Immature natural killer cell (primary cell): ENCODE measurements at regions not wholly inside any gene's neighbourhood (a gene's known extent, or its start where the extent isn't known, plus 50 kb on each side); places are given as distances from the start of the nearest gene placed in this dataset.

Experiments
- DNase-seq, 3 donors: peaks; one replicate each; pipeline ENCODE4 v3.0.0; 2022; ENCODE audit warnings: mixed read lengths in 1 of 3
- H3K27ac Mint-ChIP-seq, 6 donors: one replicate each; pipeline ENCODE4 v1.8.0; 2020; ENCODE audit warnings: mixed read lengths in 6 of 6, mild to moderate bottlenecking in 5 of 6, inconsistent platforms in 4 of 6, moderate library complexity in 3 of 6
- H3K27me3 Mint-ChIP-seq, 3 donors: one replicate each; pipeline ENCODE4 v1.8.0; 2020 to 2021; ENCODE audit warnings: low read depth in 3 of 3, mild to moderate bottlenecking in 3 of 3, mixed read lengths in 3 of 3, moderate library complexity in 3 of 3, inconsistent platforms in 1 of 3
- H3K36me3 Mint-ChIP-seq, 3 donors: one replicate each; pipeline ENCODE4 v1.8.0; 2020; ENCODE audit warnings: mixed read lengths in 3 of 3, inconsistent platforms in 2 of 3, mild to moderate bottlenecking in 2 of 3
- H3K4me1 Mint-ChIP-seq, 2 donors: one replicate each; pipeline ENCODE4 v1.8.0; 2020; ENCODE audit warnings: inconsistent platforms in 2 of 2, mild to moderate bottlenecking in 2 of 2, mixed read lengths in 2 of 2, moderate library complexity in 1 of 2
- H3K4me3 Mint-ChIP-seq, 5 donors: one replicate each; pipeline ENCODE4 v1.8.0; 2020; ENCODE audit warnings: mild to moderate bottlenecking in 5 of 5, mixed read lengths in 5 of 5, inconsistent platforms in 3 of 5, moderate library complexity in 3 of 5
- H3K9me3 Mint-ChIP-seq, 6 donors: one replicate each; pipeline ENCODE4 v1.8.0; 2020; ENCODE audit warnings: mild to moderate bottlenecking in 6 of 6, mixed read lengths in 6 of 6, inconsistent platforms in 4 of 6, moderate library complexity in 3 of 6

GRCh38 chr5:4255441-4255840 lies 659.8 kb downstream of the IRX1 start:
- no peak for DNase-seq
- Mint-ChIP-seq H3K4me1 (no peaks in the 10 kb centered on the region), H3K27ac (no peak overlapping the region), H3K36me3 (no peaks in the 10 kb centered on the region), H3K27me3 (peaks cover 0 to 1% (median 0%) of the 10 kb centered on the region in 3 donors), H3K9me3 (peaks cover 0 to 21% (median 0%) of the 10 kb centered on the region in 6 donors), H3K4me3 (no peak overlapping the region)

- Mint-ChIP-seq H3K36me3 (no peaks in the 10 kb centered on the region), H3K4me3 (no peak overlapping the region), H3K27me3 (peaks cover 0 to 3% (median 0%) of the 10 kb centered on the region in 3 donors), H3K4me1 (no peaks in the 10 kb centered on the region), H3K27ac (no peak overlapping the region), H3K9me3 (peaks cover 0 to 13% (median 0%) of the 10 kb centered on the region in 6 donors)
- DNase-seq: no peak
Observed at GRCh38 chr5:4258170-4258569, 662.5 kb downstream of the IRX1 start.

- no peak for DNase-seq
- peaks cover 0 to 3% (median 2%) of the 10 kb centered on the region in 3 donors for H3K27me3 Mint-ChIP-seq
- H3K27ac Mint-ChIP-seq: no peak overlapping the region
- H3K4me3 Mint-ChIP-seq: no peak overlapping the region
- no peaks in the 10 kb centered on the region for H3K4me1 Mint-ChIP-seq
- peaks cover 0 to 3% (median 0%) of the 10 kb centered on the region in 3 donors for H3K36me3 Mint-ChIP-seq
- H3K9me3 Mint-ChIP-seq: peaks cover 0 to 28% (median 8%) of the 10 kb centered on the region in 6 donors
Observed at GRCh38 chr5:4271193-4271592, 675.6 kb downstream of the IRX1 start.

- Mint-ChIP-seq H3K4me1 (no peaks in the 10 kb centered on the region), H3K27ac (no peak overlapping the region), H3K27me3 (peaks cover 0 to 3% (median 2%) of the 10 kb centered on the region in 3 donors), H3K36me3 (peaks cover 0 to 3% (median 0%) of the 10 kb centered on the region in 3 donors), H3K9me3 (peaks cover 0 to 23% (median 7%) of the 10 kb centered on the region in 6 donors), H3K4me3 (no peak overlapping the region)
- no peak for DNase-seq
Observed at GRCh38 chr5:4275232-4275631, 679.6 kb downstream of the IRX1 start.

- no peak overlapping the region for H3K4me3 Mint-ChIP-seq
- no peak overlapping the region for H3K27ac Mint-ChIP-seq
- no peaks in the 10 kb centered on the region for H3K4me1 Mint-ChIP-seq
- H3K27me3 Mint-ChIP-seq: peaks cover 0 to 3% (median 2%) of the 10 kb centered on the region in 3 donors
- no peaks in the 10 kb centered on the region for H3K36me3 Mint-ChIP-seq
- no peak for DNase-seq
- H3K9me3 Mint-ChIP-seq: peaks cover 0 to 11% (median 0%) of the 10 kb centered on the region in 6 donors
Observed at GRCh38 chr5:4294878-4295277, 699.2 kb downstream of the IRX1 start.

- Mint-ChIP-seq H3K4me1 (no peaks in the 10 kb centered on the region), H3K27me3 (peaks cover 0 to 3% (median 2%) of the 10 kb centered on the region in 3 donors), H3K9me3 (peaks cover 0 to 11% (median 0%) of the 10 kb centered on the region in 6 donors), H3K4me3 (no peak overlapping the region), H3K36me3 (no peaks in the 10 kb centered on the region), H3K27ac (no peak overlapping the region)
- DNase-seq: peak in 2 of 3 donors; percentile 5 to 17
Observed at GRCh38 chr5:4295663-4296339, 700.2 kb downstream of the IRX1 start.

- Mint-ChIP-seq H3K27me3 (peaks cover under 1 to 4% (median 2%) of the 10 kb centered on the region in 3 donors), H3K4me1 (no peaks in the 10 kb centered on the region), H3K9me3 (peaks cover 0 to 17% (median 0%) of the 10 kb centered on the region in 6 donors), H3K4me3 (no peak overlapping the region), H3K36me3 (no peaks in the 10 kb centered on the region), H3K27ac (no peak overlapping the region)
- DNase-seq: no peak
Observed at GRCh38 chr5:4306057-4306456, 710.4 kb downstream of the IRX1 start.

GRCh38 chr5:4309026-4309425 lies 713.4 kb downstream of the IRX1 start:
- H3K27ac Mint-ChIP-seq: no peak overlapping the region
- DNase-seq: no peak
- H3K36me3 Mint-ChIP-seq: no peaks in the 10 kb centered on the region
- peaks cover 2 to 4% (median 3%) of the 10 kb centered on the region in 3 donors for H3K27me3 Mint-ChIP-seq
- no peak overlapping the region for H3K4me3 Mint-ChIP-seq
- peaks cover 0 to 26% (median 0%) of the 10 kb centered on the region in 6 donors for H3K9me3 Mint-ChIP-seq
- H3K4me1 Mint-ChIP-seq: no peaks in the 10 kb centered on the region

- peaks cover 0 to 27% (median 1%) of the 10 kb centered on the region in 6 donors for H3K9me3 Mint-ChIP-seq
- no peak overlapping the region for H3K27ac Mint-ChIP-seq
- no peaks in the 10 kb centered on the region for H3K4me1 Mint-ChIP-seq
- DNase-seq: no peak
- H3K36me3 Mint-ChIP-seq: no peaks in the 10 kb centered on the region
- peaks cover 0 to 3% (median 0%) of the 10 kb centered on the region in 3 donors for H3K27me3 Mint-ChIP-seq
- no peak overlapping the region for H3K4me3 Mint-ChIP-seq
Observed at GRCh38 chr5:4313138-4313537, 717.5 kb downstream of the IRX1 start.

GRCh38 chr5:4319478-4320128 lies 724.0 kb downstream of the IRX1 start:
- Mint-ChIP-seq H3K4me1 (no peaks in the 10 kb centered on the region), H3K36me3 (no peaks in the 10 kb centered on the region), H3K27ac (no peak overlapping the region), H3K27me3 (peaks cover 0 to 1% (median 0%) of the 10 kb centered on the region in 3 donors), H3K4me3 (no peak overlapping the region), H3K9me3 (peaks cover 3 to 24% (median 7%) of the 10 kb centered on the region in 6 donors)
- DNase-seq: no peak

- Mint-ChIP-seq H3K27ac (no peak overlapping the region), H3K36me3 (no peaks in the 10 kb centered on the region), H3K27me3 (peaks cover 0 to 2% (median 0%) of the 10 kb centered on the region in 3 donors), H3K4me3 (no peak overlapping the region), H3K9me3 (peaks cover 0 to 23% (median 0%) of the 10 kb centered on the region in 6 donors), H3K4me1 (no peaks in the 10 kb centered on the region)
- no peak for DNase-seq
Observed at GRCh38 chr5:4330327-4330726, 734.7 kb downstream of the IRX1 start.

- Mint-ChIP-seq H3K4me3 (no peak overlapping the region), H3K4me1 (no peaks in the 10 kb centered on the region), H3K36me3 (no peaks in the 10 kb centered on the region), H3K27ac (no peak overlapping the region), H3K9me3 (peaks cover 0 to 14% (median 4%) of the 10 kb centered on the region in 6 donors), H3K27me3 (peaks cover 0 to 2% (median 0%) of the 10 kb centered on the region in 3 donors)
- no peak for DNase-seq
Observed at GRCh38 chr5:4335078-4335477, 739.4 kb downstream of the IRX1 start.

- Mint-ChIP-seq H3K4me1 (no peaks in the 10 kb centered on the region), H3K27ac (no peak overlapping the region), H3K9me3 (peaks cover 0 to 14% (median 4%) of the 10 kb centered on the region in 6 donors), H3K36me3 (no peaks in the 10 kb centered on the region), H3K27me3 (no peaks in the 10 kb centered on the region), H3K4me3 (no peak overlapping the region)
- DNase-seq: no peak
Observed at GRCh38 chr5:4337519-4337918, 741.9 kb downstream of the IRX1 start.

- Mint-ChIP-seq H3K27ac (no peak overlapping the region), H3K9me3 (peaks cover 0 to 21% (median 3%) of the 10 kb centered on the region in 6 donors), H3K27me3 (no peaks in the 10 kb centered on the region), H3K4me3 (no peak overlapping the region), H3K36me3 (no peaks in the 10 kb centered on the region), H3K4me1 (no peaks in the 10 kb centered on the region)
- no peak for DNase-seq
Observed at GRCh38 chr5:4339949-4340348, 744.3 kb downstream of the IRX1 start.
